Stomach (tissue), 4 donors: ENCODE measurements at regions not wholly inside any gene's neighbourhood (a gene's known extent, or its start where the extent isn't known, plus 50 kb on each side); places are given as distances from the start of the nearest gene placed in this dataset.

Source experiments
- CTCF ChIP-seq, 7 experiments: fragments of 450-650 bp in 4 of 7; fragments of 200-600 bp in 3 of 7; sonication (generic) in 3 of 7; IDR thresholded peaks; one replicate each; pipeline ENCODE4 v1.5.1; 2016 to 2019; ENCODE audit warnings: antibody characterized with exemption in 7 of 7, control low read depth in 2 of 7, mild to moderate bottlenecking in 1 of 7
- EP300 ChIP-seq: sonication (generic); formaldehyde crosslinking; IDR thresholded peaks from one replicate; pipeline ENCODE4 v1.6.1; 2017; ENCODE audit warnings: antibody characterized with exemption
- POLR2A ChIP-seq, 4 donors: fragments of 450-650 bp; IDR thresholded peaks; one replicate each; pipeline ENCODE4 v1.6.1; 2016; ENCODE audit warnings: antibody characterized with exemption in 4 of 4, control low read depth in 2 of 4, mild to moderate bottlenecking in 1 of 4, moderate library complexity in 1 of 4
- POLR2AphosphoS5 ChIP-seq, 3 donors: sonication (generic); formaldehyde crosslinking; IDR thresholded peaks; one replicate each; pipeline ENCODE4 v1.6.1; 2016; ENCODE audit warnings: antibody characterized with exemption in 3 of 3

DNA sequence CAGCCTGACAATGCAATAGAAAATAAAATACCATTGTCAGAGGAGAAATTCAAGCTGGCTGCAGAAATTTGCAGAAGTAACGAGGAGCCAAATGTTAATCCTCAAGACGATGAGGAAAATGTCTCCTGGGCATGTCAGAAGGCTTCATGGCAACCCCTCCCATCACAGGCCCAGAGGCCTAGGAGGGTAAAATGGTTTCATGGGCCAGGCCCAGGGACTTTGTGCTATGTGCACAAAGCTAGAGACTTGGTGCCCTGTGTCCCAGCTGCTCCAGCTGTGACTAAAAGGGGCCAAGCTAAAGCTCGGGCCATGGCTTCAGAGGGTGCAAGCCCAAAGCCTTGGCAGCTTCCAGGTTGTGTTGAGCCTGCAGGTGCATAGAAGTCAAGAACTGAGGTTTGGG is 431.7 kb downstream of the LMO7 start:
- TF ChIP-seq EP300 = no peak
- TF ChIP-seq CTCF (IDR thresholded peaks at IDR 0.05) = no peak
- no peak for TF ChIP-seq POLR2AphosphoS5 (IDR thresholded peaks at IDR 0.05)
- TF ChIP-seq POLR2A (IDR thresholded peaks at IDR 0.05) = no peak
